HEK293T (cell line): ENCODE measurements at regions not wholly inside any gene's neighbourhood (a gene's known extent, or its start where the extent isn't known, plus 50 kb on each side); places are given as distances from the start of the nearest gene placed in this dataset.
"Not testable (repeated sequence)": the region's sequence is repeated elsewhere in the genome, so short reads cannot be mapped to it uniquely, and the experiment has no call there.

Experiments
- CTCF ChIA-PET: fragments of 350-600 bp; formaldehyde crosslinking; extraction: SDS; loops from one replicate; lab custom pipeline; 2021; ENCODE audit warnings: antibody characterized with exemption, inconsistent platforms; lab: Yijun Ruan, JAX
- POLR2A ChIA-PET: fragments of 350-600 bp; formaldehyde crosslinking; extraction: SDS; loops from one replicate; lab custom pipeline; 2020; ENCODE audit warnings: antibody characterized with exemption, inconsistent platforms; lab: Yijun Ruan, JAX
- DNase-seq: peaks from one replicate; pipeline ENCODE4 v3.0.0; 2012; ENCODE audit warnings: mixed read lengths; ENCODE audit errors: extremely low spot score
- ARNT ChIP-seq: fragments of 450-650 bp; IDR thresholded peaks from 2 replicates; pipeline ENCODE4 v1.6.1; 2017; ENCODE audit warnings: mild to moderate bottlenecking
- BHLHE40 ChIP-seq: fragments of 450-650 bp; IDR thresholded peaks from 2 replicates; pipeline ENCODE4 v1.6.1; 2016; ENCODE audit warnings: mild to moderate bottlenecking, moderate library complexity, borderline replicate concordance
- CTBP1 ChIP-seq: fragments of 450-650 bp; IDR thresholded peaks from 2 replicates; pipeline ENCODE4 v1.6.1; 2016; ENCODE audit warnings: borderline replicate concordance
- ELF4 ChIP-seq: fragments of 450-650 bp; IDR thresholded peaks from 2 replicates; pipeline ENCODE4 v1.6.1; 2017; ENCODE audit warnings: antibody characterized with exemption
- FOXA1 ChIP-seq: fragments of 450-650 bp; IDR thresholded peaks from 2 replicates; pipeline ENCODE4 v1.6.1; 2016; ENCODE audit warnings: mild to moderate bottlenecking
- FOXK2 ChIP-seq: fragments of 450-650 bp; IDR thresholded peaks from 2 replicates; pipeline ENCODE4 v1.6.1; 2016; ENCODE audit warnings: mild to moderate bottlenecking
- FOXM1 ChIP-seq: fragments of 450-650 bp; IDR thresholded peaks from 2 replicates; pipeline ENCODE4 v1.6.1; 2017; ENCODE audit warnings: mild to moderate bottlenecking, borderline replicate concordance
- HDGF ChIP-seq: fragments of 450-650 bp; IDR thresholded peaks from 2 replicates; pipeline ENCODE4 v1.6.1; 2017; ENCODE audit warnings: antibody characterized with exemption, borderline replicate concordance
- L3MBTL2 ChIP-seq: fragments of 450-650 bp; conservative IDR thresholded peaks from 2 replicates; pipeline ENCODE4 v1.6.1; 2016; ENCODE audit warnings: mild to moderate bottlenecking
- LEF1 ChIP-seq: fragments of 450-650 bp; IDR thresholded peaks from 2 replicates; pipeline ENCODE4 v1.6.1; 2017; ENCODE audit warnings: mild to moderate bottlenecking, borderline replicate concordance
- NFRKB ChIP-seq: fragments of 450-650 bp; IDR thresholded peaks from 2 replicates; pipeline ENCODE4 v1.6.1; 2016; ENCODE audit warnings: mild to moderate bottlenecking, moderate library complexity
- PKNOX1 ChIP-seq: fragments of 450-650 bp; IDR thresholded peaks from 2 replicates; pipeline ENCODE4 v1.6.1; 2016
- SP1 ChIP-seq: fragments of 450-650 bp; IDR thresholded peaks from 2 replicates; pipeline ENCODE4 v1.6.1; 2017
- SUZ12 ChIP-seq: fragments of 450-650 bp; IDR thresholded peaks from 2 replicates; pipeline ENCODE4 v1.6.1; 2016; ENCODE audit warnings: mild to moderate bottlenecking
- TARDBP ChIP-seq: fragments of 450-650 bp; IDR thresholded peaks from 2 replicates; pipeline ENCODE4 v1.6.1; 2016
- ZNF384 ChIP-seq: fragments of 450-650 bp; IDR thresholded peaks from 2 replicates; pipeline ENCODE4 v1.6.1; 2016

- ChIA-PET POLR2A (no interaction called here), CTCF (no interaction called here)
- TF ChIP-seq PKNOX1 (no peak), FOXK2 (no peak), LEF1 (no peak), BHLHE40 (no peak), TARDBP (no peak), ARNT (no peak)
- peak; percentile 17 for DNase-seq
Observed at GRCh38 chr3:26118165-26118564, 328.3 kb downstream of the OXSM start.

- ChIA-PET CTCF (no interaction called here), POLR2A (no interaction called here)
- no peak for DNase-seq
- TF ChIP-seq ARNT, result no peak
- no peak for TF ChIP-seq NFRKB
- TF ChIP-seq CTBP1, result no peak
- TF ChIP-seq ZNF384, result no peak
Observed at GRCh38 chr3:26132942-26133341, 343.1 kb downstream of the OXSM start.

GRCh38 chr3:26141296-26141695 is 351.4 kb downstream of the OXSM start:
- CTCF ChIA-PET, result no interaction called here
- DNase-seq, result no peak
- TF ChIP-seq L3MBTL2, result no peak
- TF ChIP-seq HDGF, result no peak
- TF ChIP-seq SP1, result no peak
- TF ChIP-seq CTBP1, result no peak
- TF ChIP-seq ARNT, result no peak
- TF ChIP-seq ELF4, result no peak
- TF ChIP-seq NFRKB, result no peak
- no peak for TF ChIP-seq BHLHE40
- no peak for TF ChIP-seq SUZ12
- TF ChIP-seq FOXA1, result no peak
- no peak for TF ChIP-seq FOXK2
- POLR2A ChIA-PET, result no interaction called here

- DNase-seq, result no peak
- POLR2A ChIA-PET, result no interaction called here
- no peak for TF ChIP-seq CTBP1
- no peak for TF ChIP-seq ELF4
- no peak for TF ChIP-seq PKNOX1
- no peak for TF ChIP-seq FOXK2
- TF ChIP-seq FOXA1, result no peak
- TF ChIP-seq SP1, result no peak
- TF ChIP-seq FOXM1, result no peak
- TF ChIP-seq LEF1, result no peak
- CTCF ChIA-PET, result no interaction called here
Observed at GRCh38 chr3:26145769-26146168, 355.9 kb downstream of the OXSM start.

GRCh38 chr3:26157428-26157827 is 367.5 kb downstream of the OXSM start:
- POLR2A ChIA-PET, CTCF ChIA-PET, DNase-seq: not testable (repeated sequence)

GRCh38 chr3:26171006-26171405 is 381.1 kb downstream of the OXSM start:
- CTCF ChIA-PET, result no interaction called here
- no peak for DNase-seq
- POLR2A ChIA-PET, result no interaction called here
- no peak for TF ChIP-seq CTBP1
- no peak for TF ChIP-seq FOXM1
- TF ChIP-seq L3MBTL2, result no peak
- TF ChIP-seq FOXA1, result no peak
- TF ChIP-seq PKNOX1, result no peak
- no peak for TF ChIP-seq FOXK2
- no peak for TF ChIP-seq TARDBP
- no peak for TF ChIP-seq ELF4
- TF ChIP-seq ARNT, result no peak
- no peak for TF ChIP-seq BHLHE40

- no peak for TF ChIP-seq FOXM1
- no peak for TF ChIP-seq HDGF
- no peak for TF ChIP-seq ARNT
- no peak for TF ChIP-seq CTBP1
- TF ChIP-seq SP1, result no peak
- TF ChIP-seq LEF1, result no peak
- no peak for TF ChIP-seq FOXA1
- no peak for TF ChIP-seq NFRKB
- no peak for TF ChIP-seq TARDBP
- TF ChIP-seq ZNF384, result no peak
- TF ChIP-seq SUZ12, result no peak
- TF ChIP-seq L3MBTL2, result no peak
- TF ChIP-seq PKNOX1, result no peak
- no peak for TF ChIP-seq FOXK2
- no peak for TF ChIP-seq ELF4
- no peak for TF ChIP-seq BHLHE40
- CTCF ChIA-PET, result no interaction called here
- POLR2A ChIA-PET, result no interaction called here
- DNase-seq, result no peak
Observed at GRCh38 chr3:26191556-26191955, 401.7 kb downstream of the OXSM start.
